ENCODE measurements at regions not wholly inside any gene's neighbourhood (a gene's known extent, or its start where the extent isn't known, plus 50 kb on each side); places are given as distances from the start of the nearest gene placed in this dataset.

GRCh38 chr13:73803997-73804396 is 330.2 kb downstream of the KLF12 start:
- Histone ChIP-seq H3K4me1 (ENCODE audit: insufficient read depth, low read length) (peaks cover 6% of the 10 kb centered on the region), H3K9ac (ENCODE audit: low read length) (no peak overlapping the region), H3K79me2 (ENCODE audit: insufficient read depth, low read length) (no peaks in the 10 kb centered on the region), H2AFZ (ENCODE audit: low read depth, low read length) (no peak overlapping the region), H3K36me3 (ENCODE audit: insufficient read depth, low read length) (no peaks in the 10 kb centered on the region), H3K4me3 (ENCODE audit: insufficient read depth, low read depth, low read length) (no peak overlapping the region), H3K4me2 (ENCODE audit: low read length) (no peak overlapping the region), H3K9me3 (ENCODE audit: insufficient read depth, low read depth, low read length) (no peaks in the 10 kb centered on the region), H4K20me1 (ENCODE audit: insufficient read depth, low read length) (peaks cover 6% of the 10 kb centered on the region), H3K27ac (ENCODE audit: low read depth, low read length) (no peak overlapping the region), H3K27me3 (ENCODE audit: insufficient read depth, low read length) (no peaks in the 10 kb centered on the region)
- Mint-ChIP-seq H3K4me1 (ENCODE audit: low read depth, unreplicated experiment) (peaks cover 10% of the 10 kb centered on the region), H3K27ac (ENCODE audit: unreplicated experiment) (no peak overlapping the region), H3K27me3 (ENCODE audit: low read depth, unreplicated experiment) (no peaks in the 10 kb centered on the region), H3K4me3 (ENCODE audit: unreplicated experiment) (no peak overlapping the region), H3K36me3 (ENCODE audit: low read depth, unreplicated experiment) (no peaks in the 10 kb centered on the region), H3K9me3 (ENCODE audit: unreplicated experiment) (no peaks in the 10 kb centered on the region)
- peak; percentile 58 for DNase-seq (ENCODE audit: low read depth)
- TF ChIP-seq CTCF (IDR thresholded peaks at IDR 0.05; ENCODE audit: insufficient read depth, low read depth, low read length) (no peak), EZH2 (IDR thresholded peaks at IDR 0.05; ENCODE audit: insufficient read depth, low read length) (no peak)
- peak; percentile 90 for FAIRE-seq

DNA sequence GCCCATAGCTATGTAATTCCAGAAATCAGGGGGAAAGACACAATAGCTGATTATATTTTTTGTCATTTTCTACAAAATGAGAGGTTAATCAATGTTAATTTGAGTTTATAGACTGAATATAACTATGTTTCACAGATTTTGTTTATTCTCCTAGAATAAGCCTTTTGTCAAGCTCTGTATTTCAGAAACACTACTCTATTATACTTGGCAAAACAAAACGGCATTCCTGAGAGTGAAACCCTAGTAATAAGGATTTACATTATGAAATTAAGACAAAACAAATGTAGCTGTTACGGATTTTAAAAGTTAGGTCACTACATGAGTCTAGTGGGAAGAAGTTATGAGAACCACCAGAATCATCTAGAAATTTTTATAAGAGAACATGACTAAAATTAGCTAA is 334.2 kb downstream of the KLF12 start:
- TF ChIP-seq EZH2 (IDR thresholded peaks at IDR 0.05; ENCODE audit: insufficient read depth, low read length) (no peak), CTCF (IDR thresholded peaks at IDR 0.05; ENCODE audit: insufficient read depth, low read depth, low read length) (no peak)
- Histone ChIP-seq H3K27ac (ENCODE audit: low read depth, low read length) (no peak overlapping the region), H2AFZ (ENCODE audit: low read depth, low read length) (no peak overlapping the region), H3K27me3 (ENCODE audit: insufficient read depth, low read length) (no peaks in the 10 kb centered on the region), H3K9me3 (ENCODE audit: insufficient read depth, low read depth, low read length) (no peaks in the 10 kb centered on the region), H3K4me1 (ENCODE audit: insufficient read depth, low read length) (peaks cover 6% of the 10 kb centered on the region), H3K79me2 (ENCODE audit: insufficient read depth, low read length) (peaks cover 6% of the 10 kb centered on the region), H4K20me1 (ENCODE audit: insufficient read depth, low read length) (peaks cover 6% of the 10 kb centered on the region), H3K4me2 (ENCODE audit: low read length) (no peak overlapping the region), H3K36me3 (ENCODE audit: insufficient read depth, low read length) (no peaks in the 10 kb centered on the region), H3K9ac (ENCODE audit: low read length) (no peak overlapping the region), H3K4me3 (ENCODE audit: insufficient read depth, low read depth, low read length) (no peak overlapping the region)
- FAIRE-seq (no peak), DNase-seq (ENCODE audit: low read depth) (no peak)
- H3K4me1 Mint-ChIP-seq (ENCODE audit: low read depth, unreplicated experiment): peaks cover 9% of the 10 kb centered on the region
- H3K27ac Mint-ChIP-seq (ENCODE audit: unreplicated experiment): no peak overlapping the region
- no peaks in the 10 kb centered on the region for H3K27me3 Mint-ChIP-seq (ENCODE audit: low read depth, unreplicated experiment)
- no peak overlapping the region for H3K4me3 Mint-ChIP-seq (ENCODE audit: unreplicated experiment)
- peaks cover 4% of the 10 kb centered on the region for H3K36me3 Mint-ChIP-seq (ENCODE audit: low read depth, unreplicated experiment)
- no peaks in the 10 kb centered on the region for H3K9me3 Mint-ChIP-seq (ENCODE audit: unreplicated experiment)

DNA sequence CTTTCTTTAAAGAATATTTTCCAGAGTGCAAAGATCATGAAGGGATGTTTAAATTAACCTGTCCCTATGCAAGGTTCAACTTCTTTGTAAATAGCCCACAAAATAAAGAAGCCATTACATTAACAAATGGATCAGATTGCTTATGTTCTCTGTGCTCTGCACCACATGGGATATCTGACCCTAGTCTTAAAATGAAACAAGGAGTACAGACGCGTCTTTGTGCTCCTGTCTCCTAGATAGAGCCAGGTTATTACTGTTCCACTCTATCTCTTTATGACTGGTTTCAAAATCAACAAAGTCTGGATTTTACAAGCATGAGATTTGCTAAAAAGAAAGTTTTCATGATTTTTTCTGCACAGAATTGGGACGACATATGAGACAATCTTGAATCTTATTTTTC is 339.4 kb downstream of the KLF12 start:
- DNase-seq (ENCODE audit: low read depth) (no peak), FAIRE-seq (no peak)
- Histone ChIP-seq H2AFZ (ENCODE audit: low read depth, low read length) (no peak overlapping the region), H3K4me2 (ENCODE audit: low read length) (no peak overlapping the region), H3K27ac (ENCODE audit: low read depth, low read length) (no peak overlapping the region), H3K4me1 (ENCODE audit: insufficient read depth, low read length) (no peaks in the 10 kb centered on the region), H3K4me3 (ENCODE audit: insufficient read depth, low read depth, low read length) (no peak overlapping the region), H3K9ac (ENCODE audit: low read length) (no peak overlapping the region), H3K27me3 (ENCODE audit: insufficient read depth, low read length) (no peaks in the 10 kb centered on the region), H3K9me3 (ENCODE audit: insufficient read depth, low read depth, low read length) (no peaks in the 10 kb centered on the region), H4K20me1 (ENCODE audit: insufficient read depth, low read length) (no peaks in the 10 kb centered on the region), H3K36me3 (ENCODE audit: insufficient read depth, low read length) (no peaks in the 10 kb centered on the region), H3K79me2 (ENCODE audit: insufficient read depth, low read length) (peaks cover 6% of the 10 kb centered on the region)
- Mint-ChIP-seq H3K4me1 (ENCODE audit: low read depth, unreplicated experiment) (no peaks in the 10 kb centered on the region), H3K9me3 (ENCODE audit: unreplicated experiment) (no peaks in the 10 kb centered on the region), H3K4me3 (ENCODE audit: unreplicated experiment) (no peak overlapping the region), H3K36me3 (ENCODE audit: low read depth, unreplicated experiment) (peaks cover 4% of the 10 kb centered on the region), H3K27me3 (ENCODE audit: low read depth, unreplicated experiment) (no peaks in the 10 kb centered on the region), H3K27ac (ENCODE audit: unreplicated experiment) (no peak overlapping the region)
- TF ChIP-seq CTCF (IDR thresholded peaks at IDR 0.05; ENCODE audit: insufficient read depth, low read depth, low read length) (no peak), EZH2 (IDR thresholded peaks at IDR 0.05; ENCODE audit: insufficient read depth, low read length) (no peak)
